ENCODE measurements at regions not wholly inside any gene's neighbourhood (a gene's known extent, or its start where the extent isn't known, plus 50 kb on each side); places are given as distances from the start of the nearest gene placed in this dataset.

- TF ChIP-seq EZH2 (IDR thresholded peaks at IDR 0.05) (no peak), POLR2AphosphoS5 (IDR thresholded peaks at IDR 0.05; ENCODE audit: borderline replicate concordance, low read depth, low read length) (no peak), FOXP2 (optimal IDR thresholded peaks at IDR 0.05; ENCODE audit: control extremely low read depth, extremely low read length, insufficient read depth) (no peak)
Measured at GRCh38 chr4:26220696-26221095, 100.1 kb upstream of the RBPJ start.
